ENCODE measurements at regions not wholly inside any gene's neighbourhood (a gene's known extent, or its start where the extent isn't known, plus 50 kb on each side); places are given as distances from the start of the nearest gene placed in this dataset.
A peak's percentile ranks its signal among the peaks of the same experiment; 100 is the strongest.

DNA sequence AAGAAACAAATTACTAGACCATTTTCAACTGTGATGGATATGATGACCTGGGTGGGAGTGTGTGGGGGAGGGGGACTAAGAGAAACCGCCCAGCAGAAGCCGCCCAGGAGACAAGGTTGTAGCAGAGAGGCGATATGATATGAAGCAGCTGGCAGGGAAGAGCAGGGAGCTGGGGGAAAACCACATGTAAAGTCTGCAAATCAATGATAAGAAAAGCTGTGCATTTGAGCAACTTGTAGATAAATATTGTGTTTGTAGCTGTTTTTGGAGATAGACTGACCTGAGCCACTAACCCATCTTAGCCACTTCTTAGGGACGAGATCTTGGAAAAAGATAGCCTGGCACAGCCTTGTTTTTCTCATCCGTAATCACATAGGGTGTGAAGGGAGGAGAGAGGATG is 252.6 kb downstream of the SEC23IP start (continued):
- TF ChIP-seq ZBTB43 (CRISPR knock-in tag; IDR thresholded peaks at IDR 0.05): no peak
- no peak for TF ChIP-seq ZBTB17 (CRISPR knock-in tag; IDR thresholded peaks at IDR 0.05)
- TF ChIP-seq ADNP (tag; IDR thresholded peaks at IDR 0.05): no peak
- no peak for TF ChIP-seq RBBP5 (IDR thresholded peaks at IDR 0.05; ENCODE audit: borderline replicate concordance, insufficient read depth, low read length, poor library complexity, severe bottlenecking)
- no peak for TF ChIP-seq L3MBTL2 (IDR thresholded peaks at IDR 0.05)
- TF ChIP-seq, protein P1, sequence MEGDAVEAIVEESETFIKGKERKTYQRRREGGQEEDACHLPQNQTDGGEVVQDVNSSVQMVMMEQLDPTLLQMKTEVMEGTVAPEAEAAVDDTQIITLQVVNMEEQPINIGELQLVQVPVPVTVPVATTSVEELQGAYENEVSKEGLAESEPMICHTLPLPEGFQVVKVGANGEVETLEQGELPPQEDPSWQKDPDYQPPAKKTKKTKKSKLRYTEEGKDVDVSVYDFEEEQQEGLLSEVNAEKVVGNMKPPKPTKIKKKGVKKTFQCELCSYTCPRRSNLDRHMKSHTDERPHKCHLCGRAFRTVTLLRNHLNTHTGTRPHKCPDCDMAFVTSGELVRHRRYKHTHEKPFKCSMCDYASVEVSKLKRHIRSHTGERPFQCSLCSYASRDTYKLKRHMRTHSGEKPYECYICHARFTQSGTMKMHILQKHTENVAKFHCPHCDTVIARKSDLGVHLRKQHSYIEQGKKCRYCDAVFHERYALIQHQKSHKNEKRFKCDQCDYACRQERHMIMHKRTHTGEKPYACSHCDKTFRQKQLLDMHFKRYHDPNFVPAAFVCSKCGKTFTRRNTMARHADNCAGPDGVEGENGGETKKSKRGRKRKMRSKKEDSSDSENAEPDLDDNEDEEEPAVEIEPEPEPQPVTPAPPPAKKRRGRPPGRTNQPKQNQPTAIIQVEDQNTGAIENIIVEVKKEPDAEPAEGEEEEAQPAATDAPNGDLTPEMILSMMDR (IDR thresholded peaks at IDR 0.05 in 2 of 3, conservative IDR thresholded peaks at IDR 0.05 in 1 of 3; ENCODE audit: insufficient read depth in 2 of 3, low read depth in 1 of 3, low read length in 3 of 3): no peak
- TF ChIP-seq E2F3 (CRISPR knock-in tag; IDR thresholded peaks at IDR 0.05): no peak
- TF ChIP-seq LEF1 (IDR thresholded peaks at IDR 0.05): peak; percentile 75
- TF ChIP-seq, protein P2, sequence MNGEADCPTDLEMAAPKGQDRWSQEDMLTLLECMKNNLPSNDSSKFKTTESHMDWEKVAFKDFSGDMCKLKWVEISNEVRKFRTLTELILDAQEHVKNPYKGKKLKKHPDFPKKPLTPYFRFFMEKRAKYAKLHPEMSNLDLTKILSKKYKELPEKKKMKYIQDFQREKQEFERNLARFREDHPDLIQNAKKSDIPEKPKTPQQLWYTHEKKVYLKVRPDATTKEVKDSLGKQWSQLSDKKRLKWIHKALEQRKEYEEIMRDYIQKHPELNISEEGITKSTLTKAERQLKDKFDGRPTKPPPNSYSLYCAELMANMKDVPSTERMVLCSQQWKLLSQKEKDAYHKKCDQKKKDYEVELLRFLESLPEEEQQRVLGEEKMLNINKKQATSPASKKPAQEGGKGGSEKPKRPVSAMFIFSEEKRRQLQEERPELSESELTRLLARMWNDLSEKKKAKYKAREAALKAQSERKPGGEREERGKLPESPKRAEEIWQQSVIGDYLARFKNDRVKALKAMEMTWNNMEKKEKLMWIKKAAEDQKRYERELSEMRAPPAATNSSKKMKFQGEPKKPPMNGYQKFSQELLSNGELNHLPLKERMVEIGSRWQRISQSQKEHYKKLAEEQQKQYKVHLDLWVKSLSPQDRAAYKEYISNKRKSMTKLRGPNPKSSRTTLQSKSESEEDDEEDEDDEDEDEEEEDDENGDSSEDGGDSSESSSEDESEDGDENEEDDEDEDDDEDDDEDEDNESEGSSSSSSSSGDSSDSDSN (IDR thresholded peaks at IDR 0.05; ENCODE audit: borderline replicate concordance in 1 of 2, low read depth in 2 of 2, low read length in 2 of 2): no peak
- no peak for TF ChIP-seq HIVEP1 (CRISPR knock-in tag; IDR thresholded peaks at IDR 0.05)
- TF ChIP-seq MED1 (CRISPR knock-in tag; IDR thresholded peaks at IDR 0.05; ENCODE audit: borderline replicate concordance): no peak
- TF ChIP-seq NBN (IDR thresholded peaks at IDR 0.05; ENCODE audit: low read depth): peak; percentile 66; the same call in 1 of the 2 replicates
- TF ChIP-seq SMARCA4 (IDR thresholded peaks at IDR 0.05): peak; percentile 90
- TF ChIP-seq FOXA1 (IDR thresholded peaks at IDR 0.05; ENCODE audit: borderline replicate concordance): no peak
- TF ChIP-seq CBX1 (IDR thresholded peaks at IDR 0.05; ENCODE audit: low read depth): no peak
- no peak for TF ChIP-seq FOXK2 (conservative IDR thresholded peaks at IDR 0.05 in 1 of 2, IDR thresholded peaks at IDR 0.05 in 1 of 2; ENCODE audit: low read depth in 2 of 2)
- TF ChIP-seq, protein P3, sequence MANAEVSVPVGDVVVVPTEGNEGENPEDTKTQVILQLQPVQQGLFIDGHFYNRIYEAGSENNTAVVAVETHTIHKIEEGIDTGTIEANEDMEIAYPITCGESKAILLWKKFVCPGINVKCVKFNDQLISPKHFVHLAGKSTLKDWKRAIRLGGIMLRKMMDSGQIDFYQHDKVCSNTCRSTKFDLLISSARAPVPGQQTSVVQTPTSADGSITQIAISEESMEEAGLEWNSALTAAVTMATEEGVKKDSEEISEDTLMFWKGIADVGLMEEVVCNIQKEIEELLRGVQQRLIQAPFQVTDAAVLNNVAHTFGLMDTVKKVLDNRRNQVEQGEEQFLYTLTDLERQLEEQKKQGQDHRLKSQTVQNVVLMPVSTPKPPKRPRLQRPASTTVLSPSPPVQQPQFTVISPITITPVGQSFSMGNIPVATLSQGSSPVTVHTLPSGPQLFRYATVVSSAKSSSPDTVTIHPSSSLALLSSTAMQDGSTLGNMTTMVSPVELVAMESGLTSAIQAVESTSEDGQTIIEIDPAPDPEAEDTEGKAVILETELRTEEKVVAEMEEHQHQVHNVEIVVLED (CRISPR knock-in tag; IDR thresholded peaks at IDR 0.05): 0 out of 2 replicates have a peak, but pooled peaks have one; percentile 16
- TF ChIP-seq, protein P4, sequence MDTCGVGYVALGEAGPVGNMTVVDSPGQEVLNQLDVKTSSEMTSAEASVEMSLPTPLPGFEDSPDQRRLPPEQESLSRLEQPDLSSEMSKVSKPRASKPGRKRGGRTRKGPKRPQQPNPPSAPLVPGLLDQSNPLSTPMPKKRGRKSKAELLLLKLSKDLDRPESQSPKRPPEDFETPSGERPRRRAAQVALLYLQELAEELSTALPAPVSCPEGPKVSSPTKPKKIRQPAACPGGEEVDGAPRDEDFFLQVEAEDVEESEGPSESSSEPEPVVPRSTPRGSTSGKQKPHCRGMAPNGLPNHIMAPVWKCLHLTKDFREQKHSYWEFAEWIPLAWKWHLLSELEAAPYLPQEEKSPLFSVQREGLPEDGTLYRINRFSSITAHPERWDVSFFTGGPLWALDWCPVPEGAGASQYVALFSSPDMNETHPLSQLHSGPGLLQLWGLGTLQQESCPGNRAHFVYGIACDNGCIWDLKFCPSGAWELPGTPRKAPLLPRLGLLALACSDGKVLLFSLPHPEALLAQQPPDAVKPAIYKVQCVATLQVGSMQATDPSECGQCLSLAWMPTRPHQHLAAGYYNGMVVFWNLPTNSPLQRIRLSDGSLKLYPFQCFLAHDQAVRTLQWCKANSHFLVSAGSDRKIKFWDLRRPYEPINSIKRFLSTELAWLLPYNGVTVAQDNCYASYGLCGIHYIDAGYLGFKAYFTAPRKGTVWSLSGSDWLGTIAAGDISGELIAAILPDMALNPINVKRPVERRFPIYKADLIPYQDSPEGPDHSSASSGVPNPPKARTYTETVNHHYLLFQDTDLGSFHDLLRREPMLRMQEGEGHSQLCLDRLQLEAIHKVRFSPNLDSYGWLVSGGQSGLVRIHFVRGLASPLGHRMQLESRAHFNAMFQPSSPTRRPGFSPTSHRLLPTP (IDR thresholded peaks at IDR 0.05; ENCODE audit: borderline replicate concordance, extremely low read depth, insufficient read length): no peak
- TF ChIP-seq HDAC2 (IDR thresholded peaks at IDR 0.05): peak; percentile 91
- TF ChIP-seq RFX1 (IDR thresholded peaks at IDR 0.05): no peak
- TF ChIP-seq CBFA2T3 (IDR thresholded peaks at IDR 0.05): peak; percentile 98
